H9 (cell line): ENCODE measurements at regions not wholly inside any gene's neighbourhood (a gene's known extent, or its start where the extent isn't known, plus 50 kb on each side); places are given as distances from the start of the nearest gene placed in this dataset.

Experiments used
- DNase-seq: peaks from one replicate; pipeline ENCODE4 v3.0.0-alpha.2; 2017
- H2AFZ ChIP-seq: one replicate; pipeline ENCODE4 v1.6.1; 2013; ENCODE audit warnings: mild to moderate bottlenecking, low read length, control low read depth, moderate library complexity
- H2AK5ac ChIP-seq: 2 replicates; pipeline ENCODE4 v1.6.1; 2013; ENCODE audit warnings: low read length, control low read depth, mixed read lengths; ENCODE audit not compliant: insufficient read length
- H2BK120ac ChIP-seq: one replicate; pipeline ENCODE4 v1.6.1; 2013; ENCODE audit warnings: low read depth, mild to moderate bottlenecking, low read length, control low read depth, inconsistent platforms; ENCODE audit not compliant: poor library complexity, severe bottlenecking
- H2BK12ac ChIP-seq: 2 replicates; pipeline ENCODE4 v1.6.1; 2013; ENCODE audit warnings: low read length, control low read depth, mixed read lengths, low read depth; ENCODE audit not compliant: insufficient read length
- H2BK15ac ChIP-seq: 2 replicates; pipeline ENCODE4 v1.6.1; 2013; ENCODE audit warnings: low read depth, low read length, control low read depth
- H2BK20ac ChIP-seq: one replicate; pipeline ENCODE4 v1.6.1; 2013; ENCODE audit warnings: low read depth, mild to moderate bottlenecking, low read length, control low read depth, inconsistent platforms; ENCODE audit not compliant: poor library complexity, severe bottlenecking
- H2BK5ac ChIP-seq: 2 replicates; pipeline ENCODE4 v1.6.1; 2013; ENCODE audit warnings: low read length, control low read depth, mixed read lengths; ENCODE audit not compliant: insufficient read length
- H3K14ac ChIP-seq: 2 replicates; pipeline ENCODE4 v1.6.1; 2013; ENCODE audit warnings: low read length, control low read depth; ENCODE audit not compliant: insufficient read depth
- H3K18ac ChIP-seq: 2 replicates; pipeline ENCODE4 v1.6.1; 2013; ENCODE audit warnings: low read depth, mild to moderate bottlenecking, mixed read lengths, low read length, control low read depth; ENCODE audit not compliant: insufficient read length
- H3K23ac ChIP-seq: 2 replicates; pipeline ENCODE4 v1.6.1; 2013; ENCODE audit warnings: low read length, control low read depth, mixed read lengths, low read depth; ENCODE audit not compliant: insufficient read length
- H3K23me2 ChIP-seq: 2 replicates; pipeline ENCODE4 v1.6.1; 2013; ENCODE audit warnings: low read depth, mild to moderate bottlenecking, mixed read lengths, low read length, control low read depth; ENCODE audit not compliant: insufficient read length, poor library complexity, severe bottlenecking
- H3K27ac ChIP-seq: 2 replicates; pipeline ENCODE4 v1.5.1; 2013; ENCODE audit warnings: low read length, control low read depth, mixed read lengths, low read depth; ENCODE audit not compliant: insufficient read length
- H3K27me3 ChIP-seq: 2 replicates; pipeline ENCODE4 v1.6.1; 2013; ENCODE audit warnings: low read length, control low read depth, inconsistent platforms; ENCODE audit not compliant: insufficient read depth
- H3K4ac ChIP-seq: 2 replicates; pipeline ENCODE4 v1.6.1; 2013; ENCODE audit warnings: low read depth, mild to moderate bottlenecking, control low read depth, inconsistent platforms, low read length, moderate library complexity
- H3K4me1 ChIP-seq: 2 replicates; pipeline ENCODE4 v1.6.1; 2013; ENCODE audit warnings: low read length, control low read depth, inconsistent platforms; ENCODE audit not compliant: insufficient read depth
- H3K4me2 ChIP-seq: 2 replicates; pipeline ENCODE4 v1.6.1; 2013; ENCODE audit warnings: low read length, control low read depth, mixed read lengths; ENCODE audit not compliant: insufficient read length, insufficient read depth
- H3K56ac ChIP-seq: 2 replicates; pipeline ENCODE4 v1.6.1; 2013; ENCODE audit warnings: low read depth, mild to moderate bottlenecking, mixed read lengths, low read length, control low read depth; ENCODE audit not compliant: insufficient read length
- H3K79me1 ChIP-seq: 2 replicates; pipeline ENCODE4 v1.6.1; 2013; ENCODE audit warnings: low read depth, mild to moderate bottlenecking, moderate library complexity, low read length, control low read depth, inconsistent platforms; ENCODE audit not compliant: insufficient read depth, poor library complexity, severe bottlenecking
- H3K79me2 ChIP-seq: 2 replicates; pipeline ENCODE4 v1.6.1; 2013; ENCODE audit warnings: low read length, control low read depth, inconsistent platforms; ENCODE audit not compliant: insufficient read depth
- H3K9ac ChIP-seq: 2 replicates; pipeline ENCODE4 v1.6.1; 2013; ENCODE audit warnings: low read length, control low read depth, mixed read lengths; ENCODE audit not compliant: insufficient read length; ENCODE audit errors: extremely low read depth
- H3K9me3 ChIP-seq: one replicate; pipeline ENCODE4 v1.6.1; 2013; ENCODE audit warnings: low read depth, low read length, inconsistent platforms; ENCODE audit not compliant: control insufficient read depth
- H3T11ph ChIP-seq: one replicate; pipeline ENCODE4 v1.6.1; 2013; ENCODE audit warnings: mild to moderate bottlenecking, low read length, control low read depth, inconsistent platforms
- H4K20me1 ChIP-seq: one replicate; pipeline ENCODE4 v1.6.1; 2013; ENCODE audit not compliant: control insufficient read depth, insufficient read length, insufficient read depth
- H4K5ac ChIP-seq: 2 replicates; pipeline ENCODE4 v1.6.1; 2013; ENCODE audit warnings: low read depth, mild to moderate bottlenecking, mixed read lengths, low read length, control low read depth; ENCODE audit not compliant: insufficient read length
- H4K8ac ChIP-seq: replicated peaks from 2 replicates; pipeline ENCODE4 v1.6.1; 2013; ENCODE audit warnings: low read length, control low read depth, mixed read lengths, low read depth; ENCODE audit not compliant: insufficient read length
- H4K91ac ChIP-seq: 2 replicates; pipeline ENCODE4 v1.6.1; 2013; ENCODE audit warnings: low read depth, mild to moderate bottlenecking, moderate library complexity, mixed read lengths, low read length, control low read depth; ENCODE audit not compliant: insufficient read length
- H3K27ac Mint-ChIP-seq, 3 experiments: 2 replicates in 2 of 3; 3 replicates in 1 of 3; pipeline ENCODE4 v1.8.0; 2020 to 2021; ENCODE audit warnings: mixed read lengths in 3 of 3, mild to moderate bottlenecking in 1 of 3, moderate library complexity in 1 of 3
- H3K27me3 Mint-ChIP-seq: 2 replicates; pipeline ENCODE4 v1.8.0; 2021; ENCODE audit warnings: low read depth, mild to moderate bottlenecking, moderate library complexity, mixed read lengths
- H3K36me3 Mint-ChIP-seq, 3 experiments: 2 replicates in 2 of 3; 3 replicates in 1 of 3; pipeline ENCODE4 v1.8.0; 2020 to 2021; ENCODE audit warnings: low read depth in 3 of 3, mixed read lengths in 3 of 3; ENCODE audit not compliant: insufficient read depth in 1 of 3
- H3K4me1 Mint-ChIP-seq, 2 experiments: 2 replicates each; pipeline ENCODE4 v1.8.0; 2020; ENCODE audit warnings: mixed read lengths in 2 of 2
- H3K4me3 Mint-ChIP-seq, 2 experiments: 2 replicates in 1 of 2; 3 replicates in 1 of 2; pipeline ENCODE4 v1.8.0; 2020 to 2021; ENCODE audit warnings: mild to moderate bottlenecking in 2 of 2, mixed read lengths in 2 of 2, moderate library complexity in 1 of 2
- H3K9me3 Mint-ChIP-seq, 2 experiments: 2 replicates in 1 of 2; 3 replicates in 1 of 2; pipeline ENCODE4 v1.8.0; 2020; ENCODE audit warnings: mild to moderate bottlenecking in 2 of 2, mixed read lengths in 2 of 2, moderate library complexity in 1 of 2
- CTCF ChIP-seq: fragments of 200-600 bp; sonication (generic); conservative IDR thresholded peaks from 3 replicates; pipeline ENCODE4 v1.8.0; 2021; ENCODE audit warnings: antibody characterized with exemption, mild to moderate bottlenecking
- WGBS: extraction: QIAGEN DNeasy Blood & Tissue Kit; methylation state at CpG from one replicate; pipeline ENCODE4 v1.1.7; 2013; ENCODE audit warnings: missing lambda C conversion rate, low lambda C conversion rate, mixed read lengths; ENCODE audit not compliant: insufficient read length; ENCODE audit errors: extremely low coverage; 5-methylcytosine and 5-hydroxymethylcytosine counted together

- H4K91ac ChIP-seq = no peak overlapping the region
- H3K4me1 Mint-ChIP-seq = peaks cover 10 to 14% of the 10 kb centered on the region in 2 experiments
- no peak overlapping the region for H3K4me3 Mint-ChIP-seq
- no peak overlapping the region for H3K27ac ChIP-seq
- no peaks in the 10 kb centered on the region for H4K20me1 ChIP-seq
- H3T11ph ChIP-seq = no peak overlapping the region
- no peak overlapping the region for H2BK20ac ChIP-seq
- WGBS = no CpG with 5 or more reads among the region's 4 CpGs
- no peak overlapping the region for H3K4me2 ChIP-seq
- no peak overlapping the region for H2BK120ac ChIP-seq
- no peaks in the 10 kb centered on the region for H3K79me2 ChIP-seq
- H3K27me3 ChIP-seq = no peaks in the 10 kb centered on the region
- H3K4me1 ChIP-seq = 0 out of 2 replicates have a peak, but pooled peaks cover 2% of the 10 kb centered on the region
- H2BK12ac ChIP-seq = no peak overlapping the region
- H3K4ac ChIP-seq = no peak overlapping the region
- H3K9me3 Mint-ChIP-seq = no peaks in the 10 kb centered on the region
- TF ChIP-seq CTCF = no peak
- H3K18ac ChIP-seq = no peak overlapping the region
- DNase-seq = no peak
- H3K9ac ChIP-seq = no peak overlapping the region
- H3K14ac ChIP-seq = no peak overlapping the region
- no peak overlapping the region for H3K23ac ChIP-seq
- H3K36me3 Mint-ChIP-seq = no peaks in the 10 kb centered on the region; a peak in 1 of 7 replicates
- H3K79me1 ChIP-seq = no peaks in the 10 kb centered on the region
- H3K27ac Mint-ChIP-seq = no peak overlapping the region
- no peaks in the 10 kb centered on the region for H3K27me3 Mint-ChIP-seq
- no peaks in the 10 kb centered on the region for H3K9me3 ChIP-seq
- no peak overlapping the region for H2AFZ ChIP-seq
- no peak overlapping the region for H2AK5ac ChIP-seq
- H3K23me2 ChIP-seq = no peaks in the 10 kb centered on the region
- no peak overlapping the region for H2BK5ac ChIP-seq
- H2BK15ac ChIP-seq = no peak overlapping the region
- no peak overlapping the region for H4K5ac ChIP-seq
- H4K8ac ChIP-seq = no peak overlapping the region
- H3K56ac ChIP-seq = no peak overlapping the region
Measured at GRCh38 chr6:167455371-167455770, 130.5 kb downstream of the TTLL2 start.
